Stimulated activated CD8-positive, alpha-beta memory T cell treated with anti-CD3 and anti-CD28 coated beads, Interleukin-2, amount 100 ng/mL, for 48 hours (primary cell): ENCODE measurements at regions not wholly inside any gene's neighbourhood (a gene's known extent, or its start where the extent isn't known, plus 50 kb on each side); places are given as distances from the start of the nearest gene placed in this dataset.

ENCODE experiments used
- DNase-seq, 2 donors: peaks; one replicate each; pipeline ENCODE4 v3.0.0-alpha.2; 2020; ENCODE audit warnings: low read depth in 2 of 2

GRCh38 chr21:39105836-39106235 is 77.4 kb downstream of the PSMG1 start:
- no peak for DNase-seq

GRCh38 chr21:39105341-39105765 is 77.9 kb downstream of the PSMG1 start:
- no peak for DNase-seq

- no peak for DNase-seq
Measured at GRCh38 chr21:39104911-39105310, 78.3 kb downstream of the PSMG1 start.

GRCh38 chr21:39103689-39104088 is 79.6 kb downstream of the PSMG1 start:
- no peak for DNase-seq

DNA sequence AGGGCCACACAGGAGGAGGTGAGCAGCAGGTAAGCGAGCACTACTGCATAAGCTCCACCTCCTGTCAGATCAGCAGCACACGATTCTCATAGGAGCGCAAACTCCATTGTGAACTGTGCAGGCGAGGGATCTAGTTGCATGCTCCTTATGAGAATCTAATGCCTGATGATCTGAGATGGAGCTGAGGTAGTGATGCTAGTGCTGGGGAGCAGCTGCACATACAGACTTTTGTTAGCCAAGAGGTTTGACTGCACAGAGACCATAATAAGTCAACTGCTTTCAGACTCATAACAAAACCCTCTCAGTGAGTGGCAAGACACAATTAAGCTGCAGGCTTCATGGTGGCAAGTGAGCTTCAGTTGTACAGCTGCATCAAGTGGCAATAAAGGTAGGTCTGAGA is 83.4 kb downstream of the PSMG1 start:
- DNase-seq = no peak

DNA sequence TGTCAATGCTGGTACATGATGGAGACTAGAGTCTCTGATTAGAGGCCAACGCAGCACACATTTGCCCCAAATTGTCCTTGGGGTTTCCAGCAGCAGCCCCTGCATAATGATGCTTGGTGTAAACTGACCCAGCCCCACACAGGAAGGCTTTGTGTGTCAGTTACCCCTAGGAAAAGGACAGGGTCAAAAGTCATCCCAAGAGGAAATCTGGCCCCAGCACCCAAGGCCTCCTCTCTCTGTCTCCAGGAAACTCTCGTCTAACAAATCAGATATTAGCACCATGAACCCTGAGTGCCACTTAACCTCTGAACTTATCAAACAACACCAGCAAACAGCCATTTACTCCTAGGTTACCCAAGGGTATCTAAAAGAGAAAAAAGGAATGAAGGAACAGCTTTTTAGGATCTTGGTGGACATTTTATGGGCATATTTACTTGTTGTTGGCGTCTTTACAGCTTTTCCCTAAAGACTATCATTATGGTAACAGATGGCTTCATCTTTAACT is 84.5 kb downstream of the PSMG1 start:
- DNase-seq = no peak

GRCh38 chr21:39097981-39098380 is 85.3 kb downstream of the PSMG1 start:
- DNase-seq = no peak

GRCh38 chr21:39097335-39097861 is 85.9 kb downstream of the PSMG1 start:
- DNase-seq = no peak

- DNase-seq = no peak
Measured at GRCh38 chr21:39096754-39097153, 86.5 kb downstream of the PSMG1 start.

- DNase-seq = no peak
Measured at GRCh38 chr21:39095681-39096080, 87.6 kb downstream of the PSMG1 start.

DNA sequence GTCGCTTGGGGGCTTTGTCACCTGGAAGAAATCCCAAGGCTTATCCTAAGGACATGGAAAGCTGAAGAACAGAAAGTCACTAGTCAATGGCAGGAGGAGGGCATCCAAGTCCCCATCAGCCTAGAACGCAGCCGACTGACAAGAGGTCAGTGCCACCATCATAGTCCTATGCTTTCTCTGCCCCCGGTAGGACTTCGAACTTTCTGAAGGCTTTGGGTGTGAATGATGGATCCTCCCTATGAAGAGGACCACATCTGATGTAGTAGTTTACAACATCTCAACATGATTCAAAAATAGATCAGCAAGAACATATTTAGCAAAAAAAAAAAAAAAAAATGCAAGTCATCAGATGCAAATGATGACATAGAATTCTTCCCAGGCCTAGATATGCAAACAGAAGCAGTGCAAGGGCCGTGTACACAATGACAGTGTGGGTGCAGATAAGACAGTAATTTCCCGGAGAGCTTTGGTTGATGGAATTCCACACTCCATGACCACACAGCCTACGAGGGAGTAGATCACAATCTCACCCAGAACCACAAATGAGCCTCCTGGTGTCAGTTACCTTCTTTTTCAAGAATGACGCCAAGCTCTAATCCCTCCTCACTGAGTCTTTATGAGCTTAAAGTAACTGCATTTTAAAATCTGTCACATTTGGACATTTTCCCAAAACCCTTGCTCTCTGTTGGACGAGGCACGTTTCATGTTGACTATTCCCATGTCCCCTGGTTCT is 88.2 kb downstream of the PSMG1 start:
- no peak for DNase-seq

DNA sequence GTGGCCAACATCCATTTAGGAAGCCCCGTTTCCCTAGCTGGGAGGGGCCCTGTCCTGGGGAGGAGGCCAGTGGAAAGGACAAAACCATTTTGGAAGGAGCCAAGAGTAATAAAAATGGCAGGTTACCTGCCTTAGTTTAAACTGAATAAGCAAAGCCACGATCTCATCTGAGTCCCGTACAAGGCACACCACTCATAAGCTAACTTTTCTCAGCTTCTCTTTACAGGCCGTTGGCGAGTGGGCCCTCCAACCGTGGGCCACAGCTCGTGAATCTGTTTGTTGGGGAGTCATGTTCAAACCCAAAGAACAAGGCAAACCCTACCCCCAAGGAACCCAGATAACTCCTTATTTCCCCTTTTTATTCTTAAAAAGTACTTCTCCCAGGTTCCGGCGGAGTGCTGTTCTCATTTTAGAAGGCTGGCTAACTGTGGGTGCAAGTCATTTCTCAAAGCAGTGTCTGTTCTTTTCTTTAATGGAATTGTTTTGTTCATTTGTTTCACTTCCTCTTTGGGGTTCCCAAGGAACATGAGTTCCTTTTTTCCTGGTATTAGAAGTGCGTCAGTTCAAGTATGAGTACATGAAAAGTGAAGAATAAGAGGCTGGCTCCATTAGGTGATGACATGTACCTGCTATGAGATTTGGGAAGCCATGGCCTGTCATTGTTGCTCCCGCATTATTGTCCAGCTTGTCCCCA is 89.0 kb downstream of the PSMG1 start:
- DNase-seq = no peak

DNA sequence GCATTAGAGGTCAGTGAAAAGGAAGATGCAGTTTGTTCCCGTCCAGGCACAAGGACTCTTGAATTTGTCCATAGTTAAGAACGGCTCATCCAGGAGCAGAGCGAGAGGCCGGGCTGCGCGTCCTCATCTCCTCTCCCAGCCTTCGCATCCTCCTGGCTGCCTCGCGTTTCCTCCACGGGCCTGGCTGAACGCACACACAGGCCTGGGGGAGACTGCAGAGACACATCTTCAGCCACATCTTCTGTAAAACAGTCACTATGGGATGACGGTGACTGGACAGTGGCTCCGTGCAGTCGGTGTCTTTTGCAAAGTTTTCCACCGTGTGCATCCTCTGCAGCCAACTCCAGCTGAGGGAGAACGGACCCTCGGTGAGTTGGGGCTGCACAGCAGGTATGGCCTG is 89.7 kb downstream of the PSMG1 start:
- DNase-seq = no peak

GRCh38 chr21:39088831-39089380 is 94.3 kb downstream of the PSMG1 start:
- no peak for DNase-seq

DNA sequence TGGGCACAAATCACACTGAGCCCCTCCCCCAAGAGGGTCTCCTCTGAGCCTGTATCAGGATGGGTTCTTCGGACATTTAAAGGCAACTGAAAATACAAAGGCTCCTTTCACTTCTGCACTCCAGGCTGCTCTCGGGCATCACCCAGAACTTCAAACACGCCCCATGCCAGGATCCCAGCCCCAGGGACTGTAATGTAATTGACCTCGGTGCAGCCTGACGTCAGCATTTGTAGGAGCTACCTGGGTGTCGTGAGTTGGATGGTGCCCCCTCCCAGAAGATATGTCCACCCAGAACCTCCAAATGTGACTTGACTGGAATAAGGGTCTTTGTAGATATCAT is 95.2 kb downstream of the PSMG1 start:
- DNase-seq = no peak

- no peak for DNase-seq
Measured at GRCh38 chr21:39087238-39088030, 95.8 kb downstream of the PSMG1 start.

DNA sequence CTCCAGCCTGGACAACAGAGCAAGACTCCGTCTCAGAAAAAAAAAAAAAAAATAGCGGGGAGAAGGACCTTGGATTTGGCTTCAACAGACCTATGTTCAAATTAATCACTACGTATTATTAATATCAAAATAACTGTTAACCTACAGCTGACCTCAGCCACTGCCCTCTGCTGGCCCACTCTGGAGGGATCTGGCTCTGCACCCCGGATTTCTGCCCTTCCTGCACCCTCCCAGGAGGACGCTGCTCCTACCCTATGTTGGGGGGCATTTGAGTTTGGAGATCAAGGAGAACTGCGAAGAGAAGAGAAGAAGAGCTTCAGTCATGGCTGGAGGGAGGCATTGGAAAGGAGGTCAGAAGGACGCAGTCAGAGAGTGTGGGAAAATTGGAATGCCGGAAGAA is 96.7 kb downstream of the PSMG1 start:
- no peak for DNase-seq

DNA sequence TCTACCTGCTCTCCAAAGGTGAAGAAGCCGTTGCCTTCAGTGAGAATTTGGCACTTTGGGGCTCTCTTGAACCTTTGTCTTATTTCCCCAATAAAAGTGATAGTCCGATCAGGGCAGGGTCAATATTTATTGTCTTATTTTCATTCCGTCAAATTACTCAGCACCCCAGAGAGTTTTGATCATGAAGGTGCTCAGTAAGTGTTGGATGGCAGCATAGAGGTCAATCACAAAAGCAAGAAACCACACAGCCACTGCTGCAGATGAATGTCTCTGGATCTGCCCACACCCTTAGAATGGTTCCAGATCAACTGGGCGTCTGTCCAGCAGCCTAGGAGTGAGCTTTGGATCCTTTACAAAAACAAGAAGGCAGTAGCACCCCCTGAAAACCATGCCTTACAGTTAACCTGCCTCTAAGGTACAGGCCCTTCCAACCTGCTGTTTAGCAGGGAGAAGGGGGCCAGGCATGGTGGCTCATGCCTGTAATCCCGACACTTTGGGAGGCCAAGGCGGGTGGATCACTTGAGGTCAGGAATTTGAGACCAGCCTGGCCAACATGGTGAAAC is 97.3 kb downstream of the PSMG1 start:
- no peak for DNase-seq

DNA sequence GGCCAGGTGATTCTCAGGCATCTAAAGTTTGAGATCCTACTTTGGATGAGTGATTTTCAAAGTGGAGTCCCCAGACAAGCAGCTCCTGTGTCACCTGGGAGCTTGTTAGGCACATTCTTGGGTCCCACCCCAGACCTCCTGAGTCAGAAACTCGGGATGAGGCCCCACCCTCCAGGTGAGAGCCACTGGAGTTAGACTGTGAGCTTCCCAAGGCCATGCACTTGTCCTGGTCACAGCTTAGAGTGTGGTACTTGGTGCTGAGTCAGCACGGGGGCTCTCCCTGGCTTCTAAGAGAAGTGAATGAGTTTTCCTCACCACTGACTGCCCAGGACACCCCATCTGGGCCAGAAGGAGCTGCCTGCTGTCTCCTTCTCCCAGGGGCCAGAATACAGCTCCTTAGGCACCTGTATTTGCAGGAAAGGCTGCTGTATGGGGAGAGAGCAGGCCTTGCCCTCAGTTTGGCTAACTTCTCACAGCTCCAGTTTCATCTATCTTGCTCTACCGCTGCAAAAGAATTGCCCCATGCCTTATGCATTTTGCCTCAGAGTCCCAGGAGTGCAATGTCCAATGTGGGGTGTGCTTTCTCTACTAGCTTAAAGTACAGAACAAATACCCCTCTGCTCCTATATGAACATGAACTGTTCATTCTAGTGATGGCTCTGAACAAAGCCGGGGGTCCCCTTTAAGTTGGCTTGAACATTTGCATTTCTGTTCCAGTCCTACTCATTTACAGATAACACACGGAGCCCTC is 98.1 kb downstream of the PSMG1 start:
- DNase-seq = no peak

DNA sequence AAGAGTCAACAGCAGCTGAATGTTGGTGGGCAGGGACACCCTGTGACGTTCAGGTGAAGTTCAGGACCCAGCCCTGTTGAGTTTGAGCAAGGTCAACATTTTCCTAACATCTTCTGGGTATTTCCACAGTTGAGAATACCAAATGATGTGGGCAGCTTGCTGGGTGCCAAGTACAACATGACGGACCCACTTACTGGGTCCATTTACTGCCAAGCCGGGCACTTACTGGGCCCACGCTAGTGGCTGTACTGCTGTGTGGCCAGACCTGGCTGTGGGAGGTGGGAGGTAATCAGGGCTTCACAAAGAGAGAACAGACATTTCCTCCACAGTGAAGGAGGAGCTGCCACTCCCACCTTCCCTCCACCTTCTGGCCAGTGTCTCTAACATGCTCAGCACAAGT is 99.2 kb downstream of the PSMG1 start:
- DNase-seq = no peak

DNA sequence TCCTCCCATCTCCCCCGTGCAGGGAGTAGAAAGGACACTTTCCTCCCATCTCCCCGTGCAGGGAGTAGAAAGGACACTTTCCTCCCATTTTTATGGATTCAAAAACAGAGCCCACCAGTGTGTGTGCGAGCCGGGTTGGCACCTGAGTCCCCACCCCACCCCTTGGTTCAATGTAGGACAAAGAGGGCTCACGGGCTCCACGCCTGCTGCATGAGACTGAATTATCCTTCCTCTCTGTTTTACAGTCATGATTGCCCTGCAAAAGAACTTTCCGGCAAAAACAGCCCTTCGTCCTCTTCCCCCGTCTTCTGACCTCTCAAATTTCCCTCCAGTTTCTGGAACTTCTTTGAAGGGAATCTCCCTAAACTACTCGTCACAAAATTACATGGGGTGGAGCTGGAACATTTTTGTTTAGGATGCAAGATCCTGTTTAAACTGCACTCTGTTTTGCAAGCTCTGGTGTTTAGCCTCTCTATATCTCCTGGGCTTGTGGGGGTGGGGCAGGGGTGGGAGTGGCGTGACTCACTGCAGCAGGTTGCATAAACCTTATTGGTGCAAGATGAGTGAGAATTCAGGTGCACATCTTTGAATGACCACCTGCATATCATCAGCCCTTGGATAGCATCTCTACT is 99.8 kb downstream of the PSMG1 start:
- no peak for DNase-seq
